Activated naive CD4-positive, alpha-beta T cell treated with anti-CD3 and anti-CD28 coated beads, Interleukin-2, amount 50 U/mL, for 72 hours (primary cell): ENCODE measurements at regions not wholly inside any gene's neighbourhood (a gene's known extent, or its start where the extent isn't known, plus 50 kb on each side); places are given as distances from the start of the nearest gene placed in this dataset.
"Not testable (repeated sequence)": the region's sequence is repeated elsewhere in the genome, so short reads cannot be mapped to it uniquely, and the experiment has no call there.

Experiments
- ATAC-seq, 2 donors: fragments of 150-1000 bp; cut with Tn5 transposase; 2 replicates each; pipeline ENCODE4 v1.10.0; 2021; ENCODE audit warnings: mild to moderate bottlenecking in 2 of 2, moderate library complexity in 2 of 2
- DNase-seq, 2 donors: peaks; one replicate each; pipeline ENCODE4 v3.0.0; 2021 to 2022; ENCODE audit warnings: low spot score in 2 of 2
- H3K27ac Mint-ChIP-seq, 2 donors: one replicate each; pipeline ENCODE4 v1.8.0; 2022; ENCODE audit warnings: mild to moderate bottlenecking in 2 of 2, mixed read lengths in 2 of 2
- H3K36me3 Mint-ChIP-seq, 2 donors: one replicate each; pipeline ENCODE4 v1.8.0; 2022; ENCODE audit warnings: mixed read lengths in 2 of 2
- H3K9me3 Mint-ChIP-seq, 2 donors: one replicate each; pipeline ENCODE4 v1.8.0; 2022; ENCODE audit warnings: mixed read lengths in 2 of 2

- no peaks in the 10 kb centered on the region for H3K36me3 Mint-ChIP-seq
- H3K27ac Mint-ChIP-seq: no peak overlapping the region
- DNase-seq (no peak), ATAC-seq (no peak)
- H3K9me3 Mint-ChIP-seq: peaks cover 3 to 11% of the 10 kb centered on the region in 2 donors
Measured at GRCh38 chr10:120087109-120087508, 194.6 kb downstream of the SEC23IP start.

GRCh38 chr10:120095875-120096274 is 203.3 kb downstream of the SEC23IP start:
- Mint-ChIP-seq H3K9me3 (no peaks in the 10 kb centered on the region), H3K36me3 (no peaks in the 10 kb centered on the region), H3K27ac (no peak overlapping the region)
- DNase-seq (no peak), ATAC-seq (no peak)

GRCh38 chr10:120097766-120098165 is 205.2 kb downstream of the SEC23IP start:
- Mint-ChIP-seq H3K27ac (no peak overlapping the region), H3K36me3 (no peaks in the 10 kb centered on the region), H3K9me3 (no peaks in the 10 kb centered on the region)
- ATAC-seq: no peak
- no peak for DNase-seq

- ATAC-seq: no peak
- no peaks in the 10 kb centered on the region for H3K36me3 Mint-ChIP-seq
- DNase-seq: no peak
- H3K27ac Mint-ChIP-seq: no peak overlapping the region
- H3K9me3 Mint-ChIP-seq: no peaks in the 10 kb centered on the region
Measured at GRCh38 chr10:120098232-120098930, 205.9 kb downstream of the SEC23IP start.

- ATAC-seq (no peak), DNase-seq (no peak)
- Mint-ChIP-seq H3K27ac (no peak overlapping the region), H3K9me3 (no peaks in the 10 kb centered on the region), H3K36me3 (no peaks in the 10 kb centered on the region)
Measured at GRCh38 chr10:120103738-120104560, 211.4 kb downstream of the SEC23IP start.

- ATAC-seq (no peak), DNase-seq (no peak)
- Mint-ChIP-seq H3K27ac (no peak overlapping the region), H3K9me3 (no peaks in the 10 kb centered on the region), H3K36me3 (no peaks in the 10 kb centered on the region)
Measured at GRCh38 chr10:120105001-120105400, 212.5 kb downstream of the SEC23IP start.

- ATAC-seq: no peak
- Mint-ChIP-seq H3K36me3 (no peaks in the 10 kb centered on the region), H3K27ac (no peak overlapping the region), H3K9me3 (no peaks in the 10 kb centered on the region)
- DNase-seq: no peak
Measured at GRCh38 chr10:120105492-120105891, 213.0 kb downstream of the SEC23IP start.

GRCh38 chr10:120108916-120109315 is 216.4 kb downstream of the SEC23IP start:
- peaks cover 0 to 3% of the 10 kb centered on the region in 2 donors for H3K9me3 Mint-ChIP-seq
- ATAC-seq: no peak
- no peak for DNase-seq
- no peak overlapping the region for H3K27ac Mint-ChIP-seq
- H3K36me3 Mint-ChIP-seq: no peaks in the 10 kb centered on the region

- H3K36me3 Mint-ChIP-seq: not testable (repeated sequence)
Measured at GRCh38 chr10:120109725-120110124, 217.2 kb downstream of the SEC23IP start.

GRCh38 chr10:120110196-120110595 is 217.7 kb downstream of the SEC23IP start:
- ATAC-seq: no peak
- peaks cover 0 to 4% of the 10 kb centered on the region in 2 donors for H3K9me3 Mint-ChIP-seq

More at GRCh38 chr10:120109725-120110124, 217.2 kb downstream of the SEC23IP start:
- not testable (repeated sequence) for DNase-seq, H3K9me3 Mint-ChIP-seq, H3K27ac Mint-ChIP-seq, ATAC-seq

GRCh38 chr10:120111628-120112027 is 219.1 kb downstream of the SEC23IP start:
- no peaks in the 10 kb centered on the region for H3K36me3 Mint-ChIP-seq
- DNase-seq: no peak
- peaks cover 0 to 4% of the 10 kb centered on the region in 2 donors for H3K9me3 Mint-ChIP-seq
- H3K27ac Mint-ChIP-seq: no peak overlapping the region
- no peak for ATAC-seq

More at GRCh38 chr10:120110196-120110595, 217.7 kb downstream of the SEC23IP start:
- no peaks in the 10 kb centered on the region for H3K36me3 Mint-ChIP-seq
- no peak overlapping the region for H3K27ac Mint-ChIP-seq
- DNase-seq: no peak

- no peak for ATAC-seq
- no peak for DNase-seq
- no peak overlapping the region for H3K27ac Mint-ChIP-seq
- H3K9me3 Mint-ChIP-seq: peaks cover 0 to 4% of the 10 kb centered on the region in 2 donors
- H3K36me3 Mint-ChIP-seq: no peaks in the 10 kb centered on the region
Measured at GRCh38 chr10:120112809-120113208, 220.3 kb downstream of the SEC23IP start.

GRCh38 chr10:120115959-120116358 is 223.4 kb downstream of the SEC23IP start:
- H3K27ac Mint-ChIP-seq: no peak overlapping the region
- no peak for ATAC-seq
- DNase-seq: no peak
- no peaks in the 10 kb centered on the region for H3K36me3 Mint-ChIP-seq
- H3K9me3 Mint-ChIP-seq: peaks cover 0 to 7% of the 10 kb centered on the region in 2 donors

GRCh38 chr10:120121768-120122167 is 229.2 kb downstream of the SEC23IP start:
- no peaks in the 10 kb centered on the region for H3K36me3 Mint-ChIP-seq
- no peak for ATAC-seq
- DNase-seq: no peak
- peaks cover 0 to 4% of the 10 kb centered on the region in 2 donors for H3K9me3 Mint-ChIP-seq
- H3K27ac Mint-ChIP-seq: no peak overlapping the region

- Mint-ChIP-seq H3K36me3 (peaks cover 0 to 4% of the 10 kb centered on the region in 2 donors), H3K27ac (no peak overlapping the region), H3K9me3 (no peaks in the 10 kb centered on the region)
- DNase-seq (no peak), ATAC-seq (no peak)
Measured at GRCh38 chr10:120131183-120131582, 238.7 kb downstream of the SEC23IP start.

GRCh38 chr10:120132811-120133210 is 240.3 kb downstream of the SEC23IP start:
- Mint-ChIP-seq H3K36me3 (peaks cover 0 to 4% of the 10 kb centered on the region in 2 donors), H3K9me3 (no peaks in the 10 kb centered on the region), H3K27ac (no peak overlapping the region)
- DNase-seq: no peak
- no peak for ATAC-seq

- Mint-ChIP-seq H3K27ac (no peak overlapping the region), H3K9me3 (no peaks in the 10 kb centered on the region), H3K36me3 (no peaks in the 10 kb centered on the region)
- no peak for ATAC-seq
- DNase-seq: no peak
Measured at GRCh38 chr10:120138689-120139088, 246.2 kb downstream of the SEC23IP start.
